ENCODE measurements at regions not wholly inside any gene's neighbourhood (a gene's known extent, or its start where the extent isn't known, plus 50 kb on each side); places are given as distances from the start of the nearest gene placed in this dataset.

DNA sequence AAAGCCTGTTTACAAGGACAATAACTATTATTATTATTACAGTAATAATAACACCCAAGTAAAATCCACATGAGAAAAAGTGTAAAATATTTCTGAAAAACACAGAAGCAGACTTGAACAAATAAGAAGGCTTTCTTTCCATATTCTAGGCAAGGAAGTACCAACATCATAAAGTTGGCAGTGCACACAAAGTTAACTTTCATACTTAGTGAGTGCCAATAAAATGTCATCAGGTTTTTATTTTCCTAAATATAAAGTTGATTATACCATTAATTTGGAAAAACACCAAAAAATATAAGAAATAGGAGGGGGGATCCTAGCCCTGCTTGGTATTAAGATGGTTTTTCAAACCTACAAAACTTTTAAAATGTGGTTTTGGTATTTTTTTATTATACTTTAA is 161.4 kb downstream of the PRELID2 start:
- TF ChIP-seq SIN3A (IDR thresholded peaks at IDR 0.05; ENCODE audit: borderline replicate concordance, insufficient read depth, low read length) (no peak), TAF1 (IDR thresholded peaks at IDR 0.05; ENCODE audit: borderline replicate concordance, insufficient read depth, low read length) (no peak), POLR2AphosphoS5 (IDR thresholded peaks at IDR 0.05; ENCODE audit: low read depth, low read length) (no peak), FOXP2 (optimal IDR thresholded peaks at IDR 0.05; ENCODE audit: borderline replicate concordance, extremely low read depth, extremely low read length, insufficient read depth) (no peak)
- TF ChIP-seq, protein P1, sequence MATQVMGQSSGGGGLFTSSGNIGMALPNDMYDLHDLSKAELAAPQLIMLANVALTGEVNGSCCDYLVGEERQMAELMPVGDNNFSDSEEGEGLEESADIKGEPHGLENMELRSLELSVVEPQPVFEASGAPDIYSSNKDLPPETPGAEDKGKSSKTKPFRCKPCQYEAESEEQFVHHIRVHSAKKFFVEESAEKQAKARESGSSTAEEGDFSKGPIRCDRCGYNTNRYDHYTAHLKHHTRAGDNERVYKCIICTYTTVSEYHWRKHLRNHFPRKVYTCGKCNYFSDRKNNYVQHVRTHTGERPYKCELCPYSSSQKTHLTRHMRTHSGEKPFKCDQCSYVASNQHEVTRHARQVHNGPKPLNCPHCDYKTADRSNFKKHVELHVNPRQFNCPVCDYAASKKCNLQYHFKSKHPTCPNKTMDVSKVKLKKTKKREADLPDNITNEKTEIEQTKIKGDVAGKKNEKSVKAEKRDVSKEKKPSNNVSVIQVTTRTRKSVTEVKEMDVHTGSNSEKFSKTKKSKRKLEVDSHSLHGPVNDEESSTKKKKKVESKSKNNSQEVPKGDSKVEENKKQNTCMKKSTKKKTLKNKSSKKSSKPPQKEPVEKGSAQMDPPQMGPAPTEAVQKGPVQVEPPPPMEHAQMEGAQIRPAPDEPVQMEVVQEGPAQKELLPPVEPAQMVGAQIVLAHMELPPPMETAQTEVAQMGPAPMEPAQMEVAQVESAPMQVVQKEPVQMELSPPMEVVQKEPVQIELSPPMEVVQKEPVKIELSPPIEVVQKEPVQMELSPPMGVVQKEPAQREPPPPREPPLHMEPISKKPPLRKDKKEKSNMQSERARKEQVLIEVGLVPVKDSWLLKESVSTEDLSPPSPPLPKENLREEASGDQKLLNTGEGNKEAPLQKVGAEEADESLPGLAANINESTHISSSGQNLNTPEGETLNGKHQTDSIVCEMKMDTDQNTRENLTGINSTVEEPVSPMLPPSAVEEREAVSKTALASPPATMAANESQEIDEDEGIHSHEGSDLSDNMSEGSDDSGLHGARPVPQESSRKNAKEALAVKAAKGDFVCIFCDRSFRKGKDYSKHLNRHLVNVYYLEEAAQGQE (IDR thresholded peaks at IDR 0.05; ENCODE audit: insufficient read depth in 1 of 2, low read depth in 2 of 2, low read length in 2 of 2) = no peak
